CD4-positive, alpha-beta T cell treated with Interleukin-1 beta for 1 hour (primary cell): ENCODE measurements at regions not wholly inside any gene's neighbourhood (a gene's known extent, or its start where the extent isn't known, plus 50 kb on each side); places are given as distances from the start of the nearest gene placed in this dataset.

ENCODE experiments used
- DNase-seq, 2 donors: peaks; one replicate each; pipeline ENCODE4 v3.0.0-alpha.2; 2020 to 2022

DNA sequence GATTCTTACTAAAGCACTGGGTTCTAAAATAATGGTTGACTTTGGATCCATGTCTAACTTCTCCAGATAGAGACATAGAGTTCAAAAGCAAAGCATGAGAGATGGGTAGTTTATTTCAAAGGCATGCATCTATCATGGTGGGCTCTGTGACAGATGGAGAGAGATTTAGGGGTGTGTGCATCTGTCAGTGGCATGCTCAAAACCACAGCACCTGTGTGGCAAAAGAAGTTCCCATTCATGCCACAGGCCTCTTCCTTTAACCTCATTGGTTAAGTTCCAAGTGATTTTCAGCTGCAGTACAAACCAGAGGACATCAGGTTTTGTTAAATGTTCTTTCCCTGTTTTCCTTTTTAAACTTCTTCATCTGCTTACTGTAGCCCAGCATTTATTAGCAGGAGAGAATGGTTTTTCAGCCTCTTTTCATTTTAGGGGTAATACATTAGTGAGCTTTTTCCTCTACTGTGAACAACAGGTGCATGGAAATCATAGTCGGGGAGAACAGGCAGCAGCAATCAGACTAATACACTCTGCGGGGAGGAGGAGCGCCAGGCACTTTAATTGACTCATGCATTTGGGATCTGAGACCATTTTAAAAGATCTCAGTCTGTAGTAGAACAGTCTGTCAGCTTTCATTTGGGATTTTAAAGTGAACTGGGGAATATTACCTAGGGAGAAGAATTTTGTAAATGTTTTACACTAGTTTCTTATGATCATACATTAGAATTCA is 52.4 kb upstream of the UPP2 start:
- no peak for DNase-seq

DNA sequence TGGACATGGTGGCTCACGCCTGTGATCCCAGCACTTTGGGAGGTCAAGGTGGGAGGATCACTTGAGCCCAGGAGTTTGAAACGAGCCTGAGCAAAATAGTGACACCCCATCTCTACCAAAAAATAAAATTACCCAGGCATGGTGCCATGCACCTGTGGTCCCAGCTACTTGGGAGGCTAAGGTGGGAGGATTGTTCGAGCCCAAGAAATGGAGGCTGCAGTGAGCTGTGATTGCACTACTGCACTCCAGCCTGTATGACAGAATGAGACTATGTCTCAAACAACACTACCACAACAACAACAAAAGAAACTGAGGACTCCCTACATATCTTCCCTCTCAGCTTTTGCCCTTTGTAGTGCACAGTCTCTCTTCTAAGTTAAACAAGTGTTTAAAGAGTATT is 53.3 kb upstream of the UPP2 start:
- no peak for DNase-seq

DNA sequence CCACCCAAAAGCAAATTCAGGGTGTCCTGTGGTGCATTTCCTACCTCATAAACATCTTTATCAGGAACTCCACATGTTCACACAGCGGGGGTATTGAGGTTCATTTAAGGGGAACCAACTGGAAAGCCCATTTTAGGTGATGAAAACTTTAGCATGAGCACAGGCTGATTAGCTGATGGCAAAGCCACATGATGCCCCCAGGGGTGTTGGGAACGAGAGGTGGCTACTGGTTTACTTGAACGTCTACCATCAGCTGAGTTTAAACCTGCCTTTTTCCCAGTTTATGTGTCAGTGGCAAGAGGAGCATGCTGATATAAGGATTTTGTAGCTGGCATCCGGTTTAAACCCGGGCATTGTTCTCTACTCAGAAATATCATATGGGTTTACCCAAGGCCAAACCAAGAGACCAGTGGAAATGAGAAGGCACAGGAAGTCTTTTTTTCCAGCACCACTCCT is 54.5 kb upstream of the UPP2 start:
- DNase-seq = no peak

DNA sequence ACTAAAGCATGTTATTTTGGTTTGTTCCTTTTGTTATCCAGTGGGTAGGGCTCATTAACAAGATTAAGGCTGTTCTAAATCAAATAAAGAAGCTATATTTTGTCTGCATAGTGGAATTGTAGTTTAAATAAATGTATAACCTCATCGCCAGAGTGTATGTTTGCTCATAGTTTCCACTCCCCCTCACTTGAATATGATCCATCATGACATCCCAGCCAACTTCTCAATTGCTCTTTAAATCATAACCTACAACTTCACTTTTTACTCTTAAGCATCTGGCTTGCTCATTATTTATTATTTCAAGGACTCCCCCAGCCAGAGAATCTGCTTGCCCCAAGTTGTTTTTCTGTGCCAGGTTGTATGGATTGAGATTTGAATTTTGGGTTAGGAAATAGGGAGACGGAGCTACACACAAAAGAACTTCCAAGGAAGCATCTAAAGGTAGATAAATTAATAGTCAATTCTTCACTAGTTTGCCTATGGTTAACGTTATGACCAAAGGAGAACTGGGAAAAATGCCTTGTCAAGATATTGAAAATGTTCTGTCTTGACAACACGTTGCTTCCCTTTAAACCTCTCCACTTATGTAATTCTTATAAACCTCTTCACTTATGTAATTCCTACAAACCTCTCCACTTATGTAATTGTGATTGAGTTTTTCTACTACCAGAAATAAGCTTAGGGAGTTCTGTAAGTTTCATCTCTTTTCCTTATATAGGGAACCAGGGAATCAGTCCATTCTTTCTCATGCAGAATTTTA is 55.4 kb upstream of the UPP2 start:
- no peak for DNase-seq

DNA sequence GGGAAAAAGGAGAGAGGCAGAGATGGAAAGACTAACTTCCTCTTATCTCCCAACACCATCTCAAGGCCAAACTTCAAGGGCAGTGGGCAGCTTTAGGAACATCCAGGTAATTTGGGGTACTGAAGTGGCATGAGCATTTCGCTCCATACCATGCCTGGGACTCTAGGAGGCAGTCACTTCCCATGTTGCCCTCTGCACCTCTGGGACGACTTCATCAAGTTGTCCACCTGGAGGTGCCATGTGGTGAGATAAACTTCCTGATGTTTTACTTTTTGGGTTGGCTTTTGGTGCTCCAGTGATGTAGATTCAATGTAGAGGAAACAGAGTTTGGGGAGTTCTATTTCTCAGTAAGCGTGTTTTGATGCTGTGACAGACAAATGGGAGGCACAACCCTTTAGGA is 56.3 kb upstream of the UPP2 start:
- no peak for DNase-seq

DNA sequence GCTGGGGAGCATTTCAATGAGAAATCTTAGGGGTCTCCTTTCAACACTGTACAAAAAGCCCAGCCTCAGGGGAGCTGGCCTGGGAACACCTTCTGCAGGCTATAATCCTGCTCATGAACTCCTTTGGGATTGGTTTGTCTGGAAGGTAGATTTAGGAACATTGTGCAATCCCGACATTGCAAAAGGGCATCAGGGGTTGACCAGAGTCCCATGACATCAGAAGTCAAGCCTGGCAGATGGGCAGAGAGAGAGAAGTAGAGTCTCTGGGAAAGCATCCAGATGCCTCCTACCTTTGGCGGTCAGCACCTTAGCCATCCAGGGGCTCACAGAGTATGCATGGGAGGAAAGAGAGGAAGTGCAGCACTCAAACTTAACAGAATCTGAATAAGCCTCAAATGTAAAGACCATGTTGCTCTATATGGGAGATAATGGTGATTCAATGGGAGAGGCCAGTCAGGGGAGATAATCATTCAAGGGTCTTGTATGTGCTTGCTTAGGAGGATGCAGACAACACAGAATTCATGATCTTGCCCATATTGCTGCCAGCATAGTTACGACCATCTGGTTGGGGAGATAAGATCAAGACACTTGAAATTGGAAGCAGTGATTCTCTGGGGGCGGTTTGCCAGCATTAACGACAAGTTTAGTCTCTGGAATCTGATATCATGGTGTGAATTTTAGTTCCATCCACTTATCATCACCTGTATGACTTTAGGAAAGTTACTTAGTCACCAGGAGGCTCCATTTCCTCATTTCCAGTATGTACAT is 58.3 kb upstream of the UPP2 start:
- DNase-seq = no peak

DNA sequence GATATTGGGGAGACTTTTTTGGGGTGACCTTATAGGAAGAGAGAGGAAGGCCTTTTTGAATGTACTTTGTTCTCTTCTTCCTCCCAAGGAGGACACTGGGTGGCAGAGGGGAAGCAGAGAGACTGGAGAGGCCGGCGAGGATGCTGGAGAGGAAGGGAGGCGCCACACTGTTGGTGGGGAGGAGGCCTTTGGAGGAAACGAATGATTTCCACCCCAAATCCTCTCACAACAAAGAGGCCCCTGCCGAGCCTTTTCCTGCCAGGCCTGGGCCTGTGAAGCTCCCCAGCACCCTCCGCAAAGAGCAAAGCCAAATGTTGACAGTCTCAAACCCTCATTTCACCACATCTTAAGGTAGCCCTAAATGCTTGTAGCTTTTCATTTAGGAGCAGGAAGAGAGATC is 59.0 kb upstream of the UPP2 start:
- no peak for DNase-seq

DNA sequence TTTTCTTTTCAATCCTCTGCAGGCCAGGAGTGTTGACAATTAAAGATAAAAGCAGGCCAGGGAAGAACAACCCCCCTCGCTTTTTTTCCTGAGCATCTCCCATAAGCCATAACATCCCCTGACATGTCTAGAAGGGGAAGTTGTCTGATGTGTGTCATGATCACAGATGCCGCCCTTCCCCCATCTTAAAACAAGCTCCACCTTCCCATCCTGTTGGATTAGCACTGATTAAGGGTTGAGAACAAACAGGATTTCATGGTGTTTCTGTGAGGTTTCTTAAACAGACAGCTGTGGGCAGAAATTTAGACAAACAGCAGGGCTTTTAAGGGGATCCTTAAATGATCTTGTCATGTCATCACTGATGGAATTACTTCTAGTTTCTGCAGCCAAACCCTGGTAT is 59.4 kb upstream of the UPP2 start:
- no peak for DNase-seq

DNA sequence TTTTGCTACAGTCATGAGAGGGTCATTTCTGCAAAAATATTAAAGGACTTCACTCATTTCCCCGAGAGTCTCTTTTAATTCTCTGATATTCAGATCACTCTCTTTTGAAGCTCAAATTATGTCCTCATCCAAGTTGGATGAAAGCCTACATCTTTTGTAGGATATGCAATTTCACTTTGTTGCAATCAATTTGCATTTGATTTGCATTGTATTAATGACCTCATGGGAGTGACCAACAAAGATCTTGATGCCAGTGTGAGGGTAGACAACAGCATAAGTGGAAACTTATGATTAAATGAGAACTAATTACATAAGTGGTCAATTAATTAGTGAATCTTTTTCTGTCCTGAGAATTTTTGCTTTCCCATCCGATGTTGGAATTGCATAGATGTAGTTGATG is 60.3 kb upstream of the UPP2 start:
- no peak for DNase-seq

DNA sequence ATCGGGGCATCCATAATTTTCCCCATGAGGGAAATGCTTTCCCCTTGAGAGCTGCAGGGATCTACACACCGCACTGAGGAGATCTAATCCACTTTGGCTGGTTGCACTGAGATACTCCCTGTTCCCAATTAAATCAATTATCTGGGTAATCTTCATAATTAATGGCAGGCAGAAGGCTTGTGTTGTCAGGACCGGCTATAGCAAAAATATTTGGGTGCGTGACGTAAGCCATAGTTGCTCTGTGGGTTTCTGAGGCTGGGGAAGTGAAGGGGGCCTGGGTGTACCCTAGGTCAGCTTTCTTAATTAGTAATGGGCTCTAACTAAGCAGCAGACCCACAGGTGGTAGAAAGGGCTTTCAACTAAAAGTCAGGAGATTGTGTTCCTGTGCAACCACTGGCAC is 62.8 kb upstream of the UPP2 start:
- no peak for DNase-seq

DNA sequence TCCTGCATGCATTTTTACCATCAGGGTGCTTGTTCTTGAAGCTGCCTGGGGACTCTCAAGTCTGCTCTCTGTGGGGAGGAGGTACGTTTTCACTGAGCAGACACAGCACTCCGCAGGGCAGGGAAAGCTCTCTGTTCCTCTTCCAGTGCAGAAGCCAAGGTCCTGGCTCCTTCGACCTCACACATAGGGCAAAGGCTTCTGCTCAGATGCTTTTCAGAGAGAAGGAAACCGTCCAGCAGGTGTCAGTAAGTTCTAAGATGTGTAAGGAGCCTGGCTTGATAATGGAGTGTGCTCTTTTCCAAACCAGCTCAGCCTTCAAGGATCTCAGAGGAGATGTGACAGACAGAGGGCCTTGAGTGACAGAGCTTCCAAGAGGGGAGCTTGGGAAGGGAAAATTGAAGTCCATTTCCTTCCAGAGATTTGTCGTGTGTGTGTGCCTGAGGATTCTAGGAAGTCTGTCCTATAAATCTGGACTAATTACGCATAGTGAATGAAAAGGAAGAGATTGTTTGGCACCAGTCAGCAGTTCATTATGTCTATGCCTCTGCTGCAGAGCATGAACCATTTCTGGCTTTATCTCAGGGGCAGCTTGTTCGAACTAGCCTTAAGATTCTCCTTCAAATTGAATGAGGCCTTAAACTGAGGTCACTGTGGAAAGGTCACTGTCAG is 67.3 kb upstream of the UPP2 start:
- peak; percentile 17 to 25 for DNase-seq

DNA sequence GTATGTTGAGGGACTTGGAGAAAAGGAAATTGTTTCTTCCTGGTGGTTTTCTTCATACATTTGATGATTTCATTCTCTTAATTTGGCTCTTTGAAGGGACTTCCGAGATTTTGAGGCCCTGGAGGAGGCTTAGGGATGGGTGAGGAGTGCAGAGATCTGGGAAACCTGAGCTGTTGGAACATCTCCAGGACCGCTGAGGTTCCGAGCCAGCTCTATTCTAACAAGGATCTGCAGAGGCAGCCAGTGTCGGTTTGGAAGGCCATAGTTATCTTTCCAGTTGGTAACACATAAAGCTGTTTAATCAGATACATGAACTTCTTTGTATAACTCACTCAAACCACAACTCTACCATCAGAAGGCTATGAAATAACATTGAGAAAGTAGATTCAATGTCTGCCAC is 70.3 kb upstream of the UPP2 start:
- no peak for DNase-seq

DNA sequence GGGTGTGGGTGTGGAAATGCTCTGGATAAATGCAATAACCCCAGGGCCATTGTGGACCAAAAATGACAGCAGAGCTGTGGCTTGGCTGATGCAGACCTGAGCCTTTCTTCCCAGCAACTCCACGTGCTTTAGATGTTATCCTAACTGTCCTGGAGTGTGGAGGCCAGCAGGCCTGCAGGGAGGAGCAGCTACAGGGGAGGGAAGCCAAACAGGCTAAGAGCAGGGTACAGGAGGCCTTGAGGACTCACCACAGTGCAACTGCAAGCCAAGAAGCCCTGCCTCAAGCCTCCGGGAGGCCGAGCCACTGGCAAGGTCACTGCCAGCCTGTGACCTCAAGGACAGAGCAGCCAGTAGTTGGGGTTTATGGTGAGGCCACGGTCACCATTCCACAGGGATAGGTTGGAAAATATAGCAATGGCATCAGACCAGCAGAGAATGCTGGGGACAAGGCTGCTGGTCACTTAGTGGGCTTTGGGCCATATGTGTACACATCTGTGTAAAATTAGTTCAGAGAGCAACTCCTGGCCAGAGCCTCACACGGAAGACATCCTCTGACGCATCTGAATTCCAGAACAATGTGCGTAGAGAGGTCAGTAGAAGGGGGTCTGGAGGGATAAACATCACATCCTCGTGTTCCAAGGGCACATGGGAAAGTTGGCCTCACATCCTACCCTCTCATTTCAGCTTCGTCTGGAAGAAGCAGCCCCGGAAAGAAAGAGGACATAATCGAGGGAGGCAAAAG is 76.2 kb upstream of the UPP2 start:
- DNase-seq = no peak

DNA sequence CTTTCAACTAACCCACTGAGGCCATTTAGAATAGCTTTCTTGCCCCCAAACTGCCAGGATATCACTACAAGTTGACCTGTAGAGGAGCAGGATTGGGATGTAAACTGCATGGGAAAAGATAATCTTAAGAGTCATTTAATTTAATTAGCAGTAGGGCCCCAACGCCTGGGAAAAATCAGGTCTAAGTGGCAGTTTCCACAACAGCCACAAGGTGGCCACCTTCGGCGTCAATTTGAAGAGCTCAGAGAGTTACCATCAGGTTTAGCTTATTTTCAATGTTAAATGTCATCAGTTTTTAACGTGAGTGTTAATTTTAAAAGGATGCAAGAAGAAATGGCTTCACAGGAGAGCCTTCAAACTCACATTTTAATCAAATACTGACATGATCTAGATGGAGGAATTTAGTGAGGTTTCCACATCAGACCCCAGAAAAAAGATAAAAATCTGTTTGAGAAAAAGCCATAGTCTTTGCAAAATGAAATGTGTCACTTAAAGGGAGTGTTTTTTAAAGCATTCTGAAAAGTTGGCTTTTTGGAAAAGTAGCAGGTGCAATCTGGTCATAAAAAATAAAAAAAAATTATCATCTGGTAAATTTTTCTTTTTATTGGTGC is 77.3 kb upstream of the UPP2 start:
- peak; percentile 36 to 52 for DNase-seq

DNA sequence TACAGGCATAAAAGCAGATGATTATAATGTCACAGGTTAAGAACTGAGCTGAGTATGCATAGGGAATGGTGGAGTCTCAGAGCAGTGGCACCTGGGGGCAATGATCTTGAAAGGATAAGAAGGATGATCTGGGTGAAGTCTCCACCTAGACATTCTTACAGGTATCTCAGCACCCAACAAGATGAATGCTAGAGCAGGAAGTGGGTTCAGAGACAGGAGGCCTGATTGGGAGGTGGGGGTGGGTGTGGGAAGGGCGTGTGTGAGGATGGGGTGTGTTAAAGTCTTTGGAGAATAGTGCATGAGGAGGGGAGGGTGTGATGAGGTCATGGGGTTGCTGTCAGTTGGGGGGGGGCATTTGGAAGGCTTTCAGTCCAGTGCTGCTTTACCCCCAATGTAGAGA is 78.8 kb upstream of the UPP2 start:
- DNase-seq = no peak

DNA sequence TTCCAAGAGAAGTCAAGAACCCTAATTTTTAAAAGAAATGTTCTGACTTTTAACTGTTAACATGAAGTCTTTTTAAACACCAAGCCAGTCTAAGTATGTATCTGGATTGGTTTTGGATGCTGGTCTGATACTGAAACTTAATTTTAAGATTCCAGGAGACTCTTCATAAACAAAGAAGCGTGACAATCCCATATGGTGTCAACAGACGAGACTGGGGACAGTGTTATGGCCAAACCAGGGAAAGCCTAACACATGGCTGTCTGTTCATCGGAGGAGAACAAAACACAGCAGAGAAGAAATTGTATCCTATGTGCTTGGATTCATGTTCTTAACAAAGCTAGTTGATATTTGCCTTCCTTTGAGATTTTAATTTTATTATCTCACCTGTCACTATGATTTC is 80.5 kb upstream of the UPP2 start:
- DNase-seq = no peak

DNA sequence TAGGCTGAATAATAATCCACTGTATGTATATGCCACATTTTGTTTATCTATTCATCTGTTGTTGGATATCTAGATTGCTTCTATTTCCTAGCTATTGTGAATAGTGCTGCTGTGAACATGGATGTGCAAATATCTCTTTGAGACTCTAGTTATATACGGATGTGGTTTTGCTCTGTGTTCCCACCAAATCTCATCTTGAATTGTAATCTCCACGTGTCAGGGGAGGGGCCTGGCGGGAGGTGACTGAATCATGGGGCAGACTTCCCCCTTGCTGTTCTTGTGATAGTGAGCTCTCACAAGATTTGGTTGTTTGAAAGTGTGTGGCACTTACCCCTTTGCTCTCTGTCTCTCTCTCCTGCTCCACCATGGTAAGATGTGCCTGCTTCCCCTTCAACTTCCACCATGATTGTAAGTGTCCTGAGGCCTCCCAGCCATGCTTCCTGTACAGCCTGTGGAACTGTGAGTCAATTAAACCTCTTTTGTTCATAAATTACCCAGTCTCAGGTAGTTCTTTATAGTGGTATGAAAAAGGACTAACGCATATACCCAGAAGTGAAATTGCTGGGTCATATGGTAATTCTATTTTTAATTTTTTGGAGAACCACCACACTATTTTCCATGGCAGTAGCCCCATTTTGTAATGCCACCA is 86.1 kb upstream of the UPP2 start:
- peak in 1 of 2 donors; percentile 17 for DNase-seq

DNA sequence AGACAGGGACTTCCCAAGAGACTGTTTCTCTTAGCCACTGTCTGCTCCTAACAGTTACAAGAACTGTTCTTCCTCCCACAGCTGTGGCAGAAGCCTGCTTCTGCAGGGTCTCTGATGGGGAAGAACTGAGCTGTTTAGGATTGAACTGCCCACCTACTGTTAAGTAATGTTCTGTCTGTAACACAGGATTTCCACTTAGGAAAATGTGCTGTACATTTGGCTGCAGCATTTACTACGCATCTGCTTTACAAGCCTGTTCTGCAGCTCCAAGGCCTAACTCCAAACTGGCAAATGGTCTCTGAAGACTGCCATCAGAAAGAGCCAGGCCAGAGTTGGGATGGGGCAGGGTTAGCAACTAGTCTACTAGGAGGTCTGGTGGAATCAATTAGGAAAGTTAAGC is 87.8 kb upstream of the UPP2 start:
- DNase-seq = no peak

DNA sequence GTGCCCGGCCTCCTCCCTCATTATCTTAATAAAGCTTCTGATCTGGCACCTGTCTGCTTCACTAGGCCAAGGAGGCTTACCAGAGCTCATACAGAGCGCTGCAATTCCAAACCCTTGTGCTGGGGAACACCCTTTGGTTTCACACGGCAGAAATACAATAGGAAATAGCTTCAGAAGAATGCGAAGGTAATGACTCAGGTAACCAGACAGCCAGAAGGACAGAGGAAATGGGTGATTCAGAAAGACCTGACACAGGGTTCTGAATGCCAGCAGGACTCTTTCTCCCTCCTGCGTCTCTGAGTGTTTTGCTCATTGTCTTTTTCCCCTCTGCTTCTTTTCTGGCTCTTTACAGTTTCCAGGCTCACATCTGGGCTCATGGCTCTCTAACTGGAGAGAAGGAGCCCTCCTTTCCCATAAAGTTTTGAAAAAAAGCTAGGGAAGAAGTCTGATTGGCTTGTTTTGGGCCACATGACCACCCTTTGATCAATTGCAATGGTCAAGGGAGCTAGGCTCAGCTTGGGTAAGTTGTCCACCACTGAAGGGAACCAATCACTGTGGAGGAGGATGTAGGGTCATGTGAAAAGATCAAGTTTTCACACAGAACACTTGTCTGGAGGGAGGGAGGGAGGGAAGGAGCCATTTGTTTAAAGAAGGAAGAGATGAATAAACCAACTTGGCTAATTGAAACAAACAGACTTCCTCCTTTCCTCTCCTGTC is 90.5 kb upstream of the UPP2 start:
- no peak for DNase-seq

DNA sequence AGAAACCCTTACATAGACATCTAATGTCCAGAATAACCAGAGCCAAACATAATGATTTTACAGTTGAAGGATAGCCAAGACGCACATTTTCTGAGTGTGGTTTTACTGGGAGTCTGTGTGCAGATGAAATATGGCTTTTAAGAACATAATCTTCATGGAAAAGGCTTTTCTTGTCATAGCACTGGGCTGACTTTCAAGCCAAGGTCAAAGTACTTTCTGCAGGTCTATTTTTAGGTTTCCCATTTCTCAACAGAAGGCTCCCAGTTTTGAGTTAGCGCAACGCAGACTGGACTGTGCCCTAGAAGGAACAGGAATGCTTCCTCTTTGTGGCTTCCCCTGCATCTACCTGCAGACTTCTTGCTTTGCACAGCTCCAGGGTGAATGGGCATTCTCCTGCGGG is 92.3 kb upstream of the UPP2 start:
- DNase-seq = no peak
